Mesothelial cell of epicardium (in vitro differentiated cells): ENCODE measurements at regions not wholly inside any gene's neighbourhood (a gene's known extent, or its start where the extent isn't known, plus 50 kb on each side); places are given as distances from the start of the nearest gene placed in this dataset.
A peak's percentile ranks its signal among the peaks of the same experiment; 100 is the strongest.

Experiments used
- DNase-seq, 2 experiments: peaks; one replicate each; pipeline ENCODE4 v3.0.0; 2021; ENCODE audit warnings: low spot score in 2 of 2; ENCODE audit not compliant: unreplicated experiment in 2 of 2
- H3K27ac Mint-ChIP-seq: 2 replicates; pipeline ENCODE4 v1.8.0; 2021; ENCODE audit warnings: mixed read lengths
- H3K27me3 Mint-ChIP-seq: 2 replicates; pipeline ENCODE4 v1.8.0; 2021; ENCODE audit warnings: low read depth, mixed read lengths
- H3K36me3 Mint-ChIP-seq: 2 replicates; pipeline ENCODE4 v1.8.0; 2021; ENCODE audit warnings: mixed read lengths
- H3K4me1 Mint-ChIP-seq: 2 replicates; pipeline ENCODE4 v1.8.0; 2021; ENCODE audit warnings: mixed read lengths
- H3K4me3 Mint-ChIP-seq: 2 replicates; pipeline ENCODE4 v1.8.0; 2021; ENCODE audit warnings: mild to moderate bottlenecking, moderate library complexity, mixed read lengths
- H3K9me3 Mint-ChIP-seq: 2 replicates; pipeline ENCODE4 v1.8.0; 2021; ENCODE audit warnings: mixed read lengths
- TF ChIP-seq, protein P1 (sequence below): fragments of 200-600 bp; sonication (generic); IDR thresholded peaks from one replicate; pipeline ENCODE4 v1.5.0; 2021; ENCODE audit warnings: antibody characterized with exemption; ENCODE audit not compliant: unreplicated experiment

DNA sequence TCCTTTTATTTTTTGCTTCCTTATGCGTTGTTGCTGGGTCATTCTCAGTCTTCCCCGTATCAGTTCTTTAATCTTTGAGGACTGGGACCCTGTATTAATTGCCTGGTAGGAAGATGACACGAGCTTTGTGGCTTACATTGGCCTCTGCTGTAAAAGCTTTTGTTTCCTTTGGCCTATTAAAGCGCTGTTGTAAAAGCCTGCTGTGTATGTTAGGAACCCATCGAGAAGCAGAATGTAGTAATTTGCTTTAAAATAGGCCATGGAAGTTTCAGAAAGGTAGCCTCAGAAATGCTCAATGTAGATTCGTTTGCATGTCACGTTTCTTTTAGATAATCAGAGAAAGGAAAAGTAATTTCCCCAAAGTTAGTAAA, 257.5 kb upstream of the STARD13 start:
- Mint-ChIP-seq H3K4me3 (peak overlapping the region; percentile 86), H3K27ac (peak overlapping the region; percentile 100), H3K27me3 (no peaks in the 10 kb centered on the region), H3K36me3 (no peaks in the 10 kb centered on the region), H3K4me1 (peaks cover 41% of the 10 kb centered on the region), H3K9me3 (no peaks in the 10 kb centered on the region)
- DNase-seq = no peak
- TF ChIP-seq, protein P1, sequence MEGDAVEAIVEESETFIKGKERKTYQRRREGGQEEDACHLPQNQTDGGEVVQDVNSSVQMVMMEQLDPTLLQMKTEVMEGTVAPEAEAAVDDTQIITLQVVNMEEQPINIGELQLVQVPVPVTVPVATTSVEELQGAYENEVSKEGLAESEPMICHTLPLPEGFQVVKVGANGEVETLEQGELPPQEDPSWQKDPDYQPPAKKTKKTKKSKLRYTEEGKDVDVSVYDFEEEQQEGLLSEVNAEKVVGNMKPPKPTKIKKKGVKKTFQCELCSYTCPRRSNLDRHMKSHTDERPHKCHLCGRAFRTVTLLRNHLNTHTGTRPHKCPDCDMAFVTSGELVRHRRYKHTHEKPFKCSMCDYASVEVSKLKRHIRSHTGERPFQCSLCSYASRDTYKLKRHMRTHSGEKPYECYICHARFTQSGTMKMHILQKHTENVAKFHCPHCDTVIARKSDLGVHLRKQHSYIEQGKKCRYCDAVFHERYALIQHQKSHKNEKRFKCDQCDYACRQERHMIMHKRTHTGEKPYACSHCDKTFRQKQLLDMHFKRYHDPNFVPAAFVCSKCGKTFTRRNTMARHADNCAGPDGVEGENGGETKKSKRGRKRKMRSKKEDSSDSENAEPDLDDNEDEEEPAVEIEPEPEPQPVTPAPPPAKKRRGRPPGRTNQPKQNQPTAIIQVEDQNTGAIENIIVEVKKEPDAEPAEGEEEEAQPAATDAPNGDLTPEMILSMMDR = no peak

DNA sequence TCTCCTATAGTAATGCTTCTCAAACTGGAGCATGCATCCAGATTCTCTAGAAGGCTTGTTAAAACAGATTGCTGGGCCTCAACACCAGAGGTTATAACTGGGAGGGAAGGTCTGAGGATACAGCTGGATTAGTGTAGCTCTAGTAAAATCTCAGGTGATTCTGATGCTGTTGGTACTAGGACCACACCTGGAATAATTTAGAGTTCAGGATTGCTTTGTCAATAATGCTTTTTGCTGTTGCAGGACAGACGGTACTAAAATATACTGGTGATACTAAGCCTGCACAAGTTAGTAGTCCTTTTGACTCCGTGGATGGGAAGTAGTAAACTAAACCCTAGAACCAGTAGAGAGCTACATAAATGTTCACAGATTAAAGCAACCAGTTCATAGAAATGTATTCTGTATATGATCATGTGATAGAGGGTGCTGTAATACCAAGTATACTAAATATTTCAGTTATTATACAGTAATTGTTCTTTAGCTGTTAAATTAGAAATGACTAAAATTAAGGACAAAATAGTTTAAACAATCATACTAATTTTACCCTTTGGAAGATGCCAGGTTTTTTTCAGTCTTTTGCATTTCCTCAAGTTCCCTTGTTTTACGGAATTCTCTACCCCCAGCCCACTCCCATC, 258.2 kb upstream of the STARD13 start:
- Mint-ChIP-seq H3K27ac (peak overlapping the region; percentile 100), H3K27me3 (no peaks in the 10 kb centered on the region), H3K9me3 (no peaks in the 10 kb centered on the region), H3K36me3 (no peaks in the 10 kb centered on the region), H3K4me1 (peaks cover 39% of the 10 kb centered on the region), H3K4me3 (peak overlapping the region; percentile 86)
- DNase-seq = no peak
- TF ChIP-seq, protein P1 = no peak

DNA sequence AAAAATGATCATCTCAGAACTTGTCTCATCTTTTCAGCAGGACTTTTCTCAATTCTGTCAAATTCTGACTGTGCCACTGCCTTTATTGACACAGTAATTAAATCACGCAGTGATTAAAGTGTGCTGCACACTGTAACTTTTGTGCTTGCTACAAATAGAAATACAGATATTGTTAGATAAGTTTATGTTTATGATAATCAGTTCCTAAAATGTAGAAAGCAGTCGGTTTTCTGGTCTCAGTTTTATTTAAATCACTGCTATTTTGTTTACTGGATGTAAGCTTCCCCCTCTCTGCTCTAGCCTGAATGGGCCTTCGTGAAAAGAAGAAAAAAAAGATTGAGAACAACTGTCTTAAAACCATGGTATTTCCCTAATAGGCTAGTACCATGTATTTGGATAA, 258.8 kb upstream of the STARD13 start:
- no peak for DNase-seq
- TF ChIP-seq, protein P1 = no peak
- no peak overlapping the region for H3K4me3 Mint-ChIP-seq
- peak overlapping the region; percentile 100 for H3K27ac Mint-ChIP-seq
- H3K9me3 Mint-ChIP-seq = no peaks in the 10 kb centered on the region
- peaks cover 39% of the 10 kb centered on the region for H3K4me1 Mint-ChIP-seq
- H3K27me3 Mint-ChIP-seq = no peaks in the 10 kb centered on the region
- H3K36me3 Mint-ChIP-seq = no peaks in the 10 kb centered on the region

DNA sequence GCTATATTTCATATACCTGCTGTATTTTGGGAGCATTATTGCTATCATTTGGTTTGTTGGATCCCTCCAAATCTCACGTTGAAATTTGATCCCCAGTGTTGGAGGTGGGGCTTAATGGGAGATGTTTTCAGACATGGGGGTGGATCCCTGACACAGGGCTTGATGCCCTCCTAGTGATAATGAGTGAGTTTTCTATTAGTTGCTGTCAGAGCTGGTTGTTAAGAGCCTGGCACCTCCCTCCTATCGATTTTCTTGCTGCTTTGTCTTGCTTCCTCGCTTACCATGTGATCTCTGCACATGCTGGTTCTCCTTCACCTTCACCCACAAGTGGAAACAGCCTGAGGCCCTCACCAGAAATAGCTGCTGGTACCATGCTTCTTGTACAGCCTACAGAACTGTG, 259.9 kb upstream of the STARD13 start:
- Mint-ChIP-seq H3K4me3 (no peak overlapping the region), H3K27ac (peak overlapping the region; percentile 79), H3K4me1 (peaks cover 39% of the 10 kb centered on the region)

DNA sequence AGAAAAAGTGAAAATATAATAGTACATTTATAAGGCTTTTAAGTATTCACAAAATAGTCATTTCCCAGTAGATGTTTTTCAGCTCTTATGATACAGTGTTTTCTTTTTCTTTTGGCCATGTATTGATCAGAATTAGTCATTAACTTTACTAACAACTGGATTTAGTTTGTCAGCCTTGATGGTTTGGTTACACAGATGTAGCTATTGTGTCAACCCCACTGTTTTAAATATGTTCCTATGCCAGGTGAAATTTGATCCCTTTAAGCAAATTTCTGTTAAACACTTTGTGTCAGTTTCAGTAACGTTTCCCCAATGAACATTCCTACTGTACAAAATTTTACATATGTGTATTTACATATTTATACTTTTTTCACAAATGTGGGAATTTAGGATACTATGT, 261.5 kb upstream of the STARD13 start:
- H3K9me3 Mint-ChIP-seq = peaks cover 8% of the 10 kb centered on the region

More for the DNA sequence above, 259.9 kb upstream of the STARD13 start:
- Mint-ChIP-seq H3K9me3 (peaks cover 2% of the 10 kb centered on the region), H3K27me3 (no peaks in the 10 kb centered on the region), H3K36me3 (no peaks in the 10 kb centered on the region)
- TF ChIP-seq, protein P1 = no peak
- no peak for DNase-seq

More for the DNA sequence above, 261.5 kb upstream of the STARD13 start:
- TF ChIP-seq, protein P1 = no peak
- peaks cover 25% of the 10 kb centered on the region for H3K4me1 Mint-ChIP-seq
- H3K27me3 Mint-ChIP-seq = no peaks in the 10 kb centered on the region
- H3K36me3 Mint-ChIP-seq = no peaks in the 10 kb centered on the region
- no peak overlapping the region for H3K4me3 Mint-ChIP-seq
- DNase-seq = no peak
- peak overlapping the region; percentile 66 for H3K27ac Mint-ChIP-seq
